Hypothalamus (tissue), 51 donors: ENCODE measurements at regions not wholly inside any gene's neighbourhood (a gene's known extent, or its start where the extent isn't known, plus 50 kb on each side); places are given as distances from the start of the nearest gene placed in this dataset.

Experiments used
- DNase-seq, 51 donors: peaks; one replicate each; lab custom pipeline; 2025; lab: John Stamatoyannopoulos, UW

DNA sequence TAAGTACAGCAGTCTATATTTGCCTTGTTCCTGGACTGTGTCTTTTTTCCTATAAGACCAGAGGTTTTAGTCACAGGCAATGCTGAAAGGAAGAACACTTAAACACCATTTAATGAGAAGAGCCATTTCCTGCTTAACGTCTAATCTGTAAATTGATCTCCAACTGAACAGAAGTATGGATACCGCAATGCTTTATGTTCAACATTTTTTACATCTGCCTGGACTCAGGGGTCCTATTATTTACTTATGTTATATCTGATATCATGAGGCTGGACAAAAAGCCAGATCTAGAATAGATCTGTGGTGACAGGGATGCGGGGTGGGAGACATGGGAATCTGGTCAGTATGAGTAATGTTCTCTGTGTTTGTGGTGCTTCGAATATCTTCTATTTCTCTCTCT is 334.6 kb upstream of the MPDZ start:
- DNase-seq = no peak

DNA sequence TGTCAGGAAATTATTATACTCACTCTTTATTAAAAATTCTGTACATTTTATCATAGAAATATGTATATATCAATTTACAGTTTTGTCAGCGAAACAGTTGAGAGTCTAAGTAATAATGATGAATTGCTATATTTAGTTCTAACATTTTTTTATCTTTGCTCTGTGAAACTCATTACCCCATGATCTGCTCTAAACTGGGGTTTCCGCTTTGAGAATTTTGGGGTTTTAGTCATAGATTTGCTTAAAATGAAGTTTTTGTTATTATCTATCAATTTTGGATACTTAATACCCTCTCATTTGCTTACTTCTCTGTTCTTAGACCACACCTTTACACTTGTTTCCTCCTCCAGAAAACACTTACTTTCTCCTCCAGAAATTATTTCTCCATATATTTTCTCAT is 333.8 kb upstream of the MPDZ start:
- no peak for DNase-seq

DNA sequence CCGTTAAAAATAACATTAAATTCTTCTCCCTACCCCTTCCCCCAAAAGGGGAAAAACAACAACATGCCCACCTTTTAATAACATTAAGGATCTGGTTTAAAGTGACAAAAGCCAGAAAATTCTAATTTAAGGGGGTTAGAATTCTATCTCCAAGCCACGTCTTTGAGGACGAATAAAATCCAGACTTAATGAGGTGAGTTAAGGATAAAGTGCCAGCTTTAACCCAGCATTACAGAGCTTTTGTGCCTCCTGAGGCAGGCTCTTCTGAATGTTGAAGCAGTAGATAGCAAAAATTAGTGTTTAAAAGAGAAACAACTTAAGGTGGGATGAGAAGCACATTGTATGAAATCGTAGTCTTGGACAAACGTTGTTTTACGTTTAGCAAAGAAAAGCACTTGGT is 329.0 kb upstream of the MPDZ start:
- peak in 1 of 51 donors; percentile 12 for DNase-seq

DNA sequence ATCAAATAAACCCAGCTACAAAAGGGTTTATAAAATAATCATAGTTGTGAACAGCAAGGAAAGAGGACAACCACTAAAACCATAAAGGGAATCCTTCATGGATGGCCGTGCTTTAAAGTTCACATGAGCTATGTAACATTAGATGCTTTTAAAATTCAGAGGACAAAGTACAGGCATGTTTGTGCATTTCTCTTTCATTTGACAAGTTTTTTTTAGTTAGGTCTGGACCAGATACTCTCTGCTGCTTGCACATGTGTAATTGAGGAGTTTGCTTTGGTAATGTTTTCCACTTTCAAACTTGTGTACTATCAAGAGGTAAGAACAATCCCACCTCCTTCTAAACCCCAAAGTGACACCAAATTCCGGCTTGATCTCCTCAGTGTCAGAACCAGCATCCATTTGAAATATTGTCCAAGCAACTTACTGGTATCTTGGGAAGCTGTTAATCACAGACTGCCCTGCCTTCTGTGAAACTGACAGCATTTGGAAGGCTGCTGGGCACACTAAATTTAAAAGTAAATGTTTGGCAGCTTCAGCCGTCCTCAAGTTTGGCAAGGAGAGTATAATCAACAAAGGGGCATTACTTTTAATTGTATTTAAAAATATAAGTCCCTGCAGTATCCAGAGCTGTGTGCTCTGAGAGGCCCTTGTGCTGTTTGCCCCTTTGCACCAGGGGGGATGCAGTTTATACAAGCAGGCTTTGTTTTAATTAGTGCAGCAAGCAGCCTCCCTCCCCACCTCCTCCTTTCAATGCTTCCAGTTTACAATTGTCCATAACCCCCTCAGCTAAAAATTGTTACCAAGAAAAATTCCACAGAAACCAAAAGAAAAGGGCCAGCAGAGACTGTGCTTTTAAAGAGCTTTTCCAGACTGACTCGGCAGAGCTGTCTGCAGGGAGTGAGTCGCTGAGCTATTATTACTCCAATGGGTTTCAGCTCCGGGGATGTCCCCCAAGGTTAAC is 328.3 kb upstream of the MPDZ start:
- DNase-seq = peak in 13 of 51 donors; percentile 1 to 67 (median 20)

DNA sequence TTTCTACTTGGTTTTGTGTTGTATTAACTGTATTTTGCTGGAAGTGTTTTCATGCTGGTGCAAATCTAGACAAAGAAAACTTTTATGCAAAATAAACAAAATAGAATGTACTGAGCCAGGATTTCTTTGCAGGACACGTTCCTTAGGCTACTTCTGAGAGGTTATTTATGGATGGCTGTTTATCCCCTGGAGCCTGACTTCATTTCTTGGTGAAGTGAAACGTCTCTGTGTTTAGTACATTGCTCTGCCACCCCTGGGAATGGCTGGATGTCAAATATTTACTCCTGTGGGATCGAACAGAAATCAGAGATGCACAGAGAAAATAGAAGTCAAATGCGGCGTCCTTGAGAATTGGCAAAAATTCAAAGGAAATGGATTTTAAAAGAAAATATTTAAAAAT is 327.1 kb upstream of the MPDZ start:
- no peak for DNase-seq

DNA sequence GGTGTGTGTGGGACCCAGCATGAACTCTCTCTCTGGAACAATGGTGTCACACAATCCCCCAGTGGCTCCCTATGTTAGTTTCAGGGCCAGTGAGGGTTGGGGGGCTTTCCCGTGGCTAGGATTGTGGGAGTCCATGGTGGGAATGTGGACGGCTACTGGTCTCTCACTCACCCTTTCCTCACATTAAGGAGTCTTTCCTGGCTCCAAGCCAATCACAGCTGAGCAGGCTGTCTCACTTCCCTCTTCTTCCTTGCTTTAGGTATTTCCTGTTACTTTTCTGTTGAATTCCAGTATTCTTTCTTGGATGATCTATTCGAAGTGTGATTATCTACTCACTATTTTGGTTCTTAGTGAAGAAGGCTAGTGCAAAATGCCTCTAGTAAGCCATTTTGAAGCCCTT is 324.4 kb upstream of the MPDZ start:
- no peak for DNase-seq

DNA sequence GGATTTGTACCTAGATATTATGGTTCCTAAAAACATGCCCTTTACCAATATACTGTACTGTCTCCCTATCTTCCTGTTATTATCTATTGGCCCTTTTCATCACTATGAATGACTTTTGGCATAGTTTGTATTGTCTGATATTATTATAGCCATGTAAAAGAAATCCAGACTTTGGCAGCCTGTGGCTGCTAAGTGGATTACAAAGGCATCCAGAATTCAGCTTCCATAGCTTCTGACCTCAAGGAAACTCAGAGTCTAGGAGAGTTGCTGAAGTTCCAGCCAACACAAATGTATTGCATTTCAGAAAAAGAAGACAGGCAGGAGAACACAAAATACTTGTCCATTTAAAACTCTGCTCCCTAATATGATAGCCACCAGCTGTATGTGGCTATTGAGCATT is 319.2 kb upstream of the MPDZ start:
- DNase-seq = no peak

DNA sequence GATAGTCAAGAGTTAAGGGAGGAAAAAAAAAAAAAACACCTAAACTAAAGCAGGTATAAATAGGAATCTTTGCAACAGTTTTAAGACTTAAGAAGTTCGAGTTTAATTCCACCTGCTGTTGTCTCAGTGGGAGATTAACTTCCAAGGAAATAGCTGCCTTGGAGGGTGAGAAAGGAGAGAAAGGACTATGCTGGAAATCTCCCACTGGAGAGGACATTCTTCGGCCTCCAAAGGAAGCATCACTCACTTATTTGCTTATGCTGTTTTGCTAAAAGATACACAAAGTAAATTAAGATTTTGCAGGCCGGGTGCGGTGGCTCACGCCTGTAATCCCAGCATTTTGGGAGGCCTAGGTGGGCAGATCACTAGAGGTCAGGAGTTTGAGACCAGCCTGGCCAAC is 317.9 kb upstream of the MPDZ start:
- no peak for DNase-seq

DNA sequence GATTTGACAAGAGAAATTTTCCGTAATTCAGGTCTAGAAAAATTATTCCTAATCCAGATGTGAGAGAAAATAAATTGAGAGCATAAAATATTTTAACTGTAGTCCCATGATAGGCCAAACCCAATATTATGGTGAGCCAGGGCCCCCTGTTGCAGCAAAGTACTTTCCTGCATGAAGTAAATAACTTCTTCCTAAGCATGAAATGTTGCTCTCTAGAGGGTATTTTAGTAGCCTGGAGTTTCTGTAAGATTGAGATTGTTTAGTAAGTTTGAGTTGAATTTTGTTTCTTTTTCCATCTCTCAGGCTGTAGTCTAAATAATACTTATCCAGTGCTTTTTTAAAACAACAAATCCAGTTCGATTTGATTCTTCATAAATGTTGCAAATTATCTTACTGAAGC is 317.5 kb upstream of the MPDZ start:
- no peak for DNase-seq

DNA sequence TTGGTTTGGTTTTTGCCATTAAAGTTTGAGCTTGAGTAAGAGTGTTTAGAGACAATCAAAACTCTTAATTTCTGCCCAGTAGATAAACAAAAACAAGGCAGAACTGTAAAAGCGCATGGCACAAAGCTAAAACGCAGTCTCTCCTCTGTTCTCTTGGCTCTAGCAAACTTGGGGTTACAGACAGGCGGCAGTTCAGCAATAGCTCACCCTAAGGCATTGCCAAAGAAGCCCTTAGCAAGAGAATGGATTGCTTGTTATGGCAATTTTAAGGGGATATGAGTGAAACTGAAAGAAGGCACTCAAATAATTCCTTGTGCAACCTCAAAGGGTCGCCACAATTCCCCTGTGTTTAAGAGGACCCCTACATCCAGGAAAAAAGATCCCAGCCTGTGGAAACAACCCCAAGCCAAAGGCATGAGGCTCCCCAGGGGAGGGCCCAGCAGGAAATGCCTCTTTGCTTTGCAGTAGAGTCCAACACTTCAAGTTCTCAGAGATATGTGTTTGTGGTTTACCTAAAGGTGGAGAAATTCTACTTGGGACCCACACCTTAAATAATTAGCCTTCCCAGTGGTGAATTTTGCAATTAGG is 317.0 kb upstream of the MPDZ start:
- no peak for DNase-seq

DNA sequence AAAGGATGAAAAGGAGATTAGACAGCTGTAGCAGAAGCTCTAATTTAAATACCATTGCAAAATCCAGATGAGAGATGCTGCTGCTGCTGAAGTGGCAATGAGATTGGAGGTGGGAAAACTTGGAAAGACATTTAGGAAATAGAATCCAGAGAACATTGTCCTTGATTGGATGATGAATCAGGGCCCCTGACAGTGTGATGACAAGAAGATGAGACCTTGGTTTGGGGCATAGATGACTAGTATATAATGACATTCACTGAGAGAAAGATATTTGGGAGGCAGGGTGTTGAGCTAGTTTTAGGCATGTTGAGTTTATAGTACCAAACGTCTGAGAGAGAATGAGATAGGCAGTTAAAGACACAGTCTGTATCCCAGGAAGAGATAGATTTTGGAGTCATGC is 311.5 kb upstream of the MPDZ start:
- DNase-seq = no peak

DNA sequence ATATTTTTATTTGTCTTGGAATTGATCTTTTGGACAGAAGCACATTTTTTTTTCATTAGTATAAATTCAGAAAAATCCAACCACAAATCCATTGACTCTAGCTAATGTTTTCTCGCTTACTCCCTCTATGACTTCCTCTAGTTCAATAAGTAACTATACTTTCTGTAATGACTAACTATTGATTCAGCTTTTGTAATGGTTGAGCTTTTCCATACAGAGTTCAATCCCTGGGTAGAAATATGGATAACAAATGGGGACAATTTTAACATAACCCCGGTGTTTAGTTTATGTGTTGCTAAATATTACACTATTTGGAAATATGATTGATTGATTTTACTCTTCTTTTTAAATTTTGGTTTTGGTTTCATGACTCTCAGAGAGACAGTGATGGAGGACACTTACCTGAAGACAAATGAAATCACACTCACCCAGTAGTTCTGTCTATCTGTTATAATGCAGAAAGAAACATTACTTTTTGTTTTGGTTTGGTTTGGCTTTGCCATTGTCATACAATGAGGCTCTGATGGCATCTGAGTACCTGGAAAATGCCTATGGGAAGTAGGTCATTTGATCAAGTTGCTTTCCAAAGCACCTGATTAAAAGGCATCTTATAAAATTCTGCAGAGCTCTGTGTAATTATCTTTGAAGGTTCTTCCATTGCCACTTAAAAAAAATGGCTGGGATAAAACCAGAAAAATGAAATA is 309.7 kb upstream of the MPDZ start:
- DNase-seq = no peak

DNA sequence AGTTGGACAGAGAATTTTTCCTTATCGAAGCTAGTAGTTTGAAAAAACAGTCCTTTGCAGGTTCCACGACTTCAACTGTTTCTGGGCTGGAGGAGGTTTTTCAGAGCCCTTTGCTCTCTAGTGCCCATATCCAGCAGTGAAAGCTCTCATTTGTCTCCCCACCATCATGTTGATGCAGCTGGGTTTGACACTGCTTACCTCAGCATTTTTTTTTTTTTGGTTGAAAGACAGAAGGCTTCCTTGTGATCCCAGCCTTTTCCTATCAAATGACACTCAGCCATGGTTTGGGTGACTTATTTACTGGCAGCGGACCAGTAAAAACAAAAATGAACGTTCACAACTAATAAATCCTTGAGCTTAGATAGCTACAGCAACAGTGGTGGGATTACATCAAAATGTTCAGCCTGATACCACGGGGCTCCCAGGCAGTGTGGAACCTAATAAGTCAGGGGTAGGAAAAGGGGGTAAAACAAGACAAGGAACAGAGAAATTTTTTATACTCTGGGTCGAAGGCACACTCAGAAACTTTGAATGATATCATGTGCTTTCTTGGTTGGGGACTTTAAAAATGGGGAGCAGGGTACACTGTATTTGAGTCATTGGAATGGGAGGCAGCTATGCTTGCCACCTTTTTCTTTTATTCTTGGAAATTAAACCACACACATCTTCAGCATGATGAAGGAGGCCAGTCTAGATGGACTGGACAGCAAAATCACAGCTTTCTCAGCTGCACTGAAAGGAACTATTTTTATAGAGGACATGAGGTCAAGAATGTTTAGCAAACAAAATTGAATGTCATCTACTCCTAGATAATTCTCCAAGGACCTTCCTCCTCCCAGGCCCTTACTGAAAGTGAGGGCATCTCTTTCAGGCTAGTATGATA is 308.9 kb upstream of the MPDZ start:
- peak in 10 of 51 donors; percentile 6 to 79 (median 24) for DNase-seq

DNA sequence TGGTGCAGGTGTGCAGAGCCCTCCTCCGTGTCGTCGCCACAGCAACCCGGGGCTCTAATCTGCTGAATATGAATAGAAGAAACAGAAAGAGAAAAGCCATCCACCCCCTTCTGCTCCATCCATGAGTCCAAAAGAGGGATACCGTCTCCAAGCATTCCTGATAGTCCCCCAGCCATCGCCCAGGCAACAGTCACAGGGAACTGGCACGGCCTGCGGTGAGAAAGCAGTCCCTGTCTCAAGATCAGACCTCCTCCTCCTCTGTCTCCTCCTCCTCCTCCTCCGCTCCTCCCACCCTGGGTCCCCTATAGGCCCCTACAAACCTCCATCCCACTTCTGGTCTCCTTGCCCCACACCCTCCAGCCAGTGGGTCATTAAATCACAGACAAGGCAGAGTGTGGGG is 308.1 kb upstream of the MPDZ start:
- DNase-seq = peak in 36 of 51 donors; percentile 3 to 79 (median 47)

DNA sequence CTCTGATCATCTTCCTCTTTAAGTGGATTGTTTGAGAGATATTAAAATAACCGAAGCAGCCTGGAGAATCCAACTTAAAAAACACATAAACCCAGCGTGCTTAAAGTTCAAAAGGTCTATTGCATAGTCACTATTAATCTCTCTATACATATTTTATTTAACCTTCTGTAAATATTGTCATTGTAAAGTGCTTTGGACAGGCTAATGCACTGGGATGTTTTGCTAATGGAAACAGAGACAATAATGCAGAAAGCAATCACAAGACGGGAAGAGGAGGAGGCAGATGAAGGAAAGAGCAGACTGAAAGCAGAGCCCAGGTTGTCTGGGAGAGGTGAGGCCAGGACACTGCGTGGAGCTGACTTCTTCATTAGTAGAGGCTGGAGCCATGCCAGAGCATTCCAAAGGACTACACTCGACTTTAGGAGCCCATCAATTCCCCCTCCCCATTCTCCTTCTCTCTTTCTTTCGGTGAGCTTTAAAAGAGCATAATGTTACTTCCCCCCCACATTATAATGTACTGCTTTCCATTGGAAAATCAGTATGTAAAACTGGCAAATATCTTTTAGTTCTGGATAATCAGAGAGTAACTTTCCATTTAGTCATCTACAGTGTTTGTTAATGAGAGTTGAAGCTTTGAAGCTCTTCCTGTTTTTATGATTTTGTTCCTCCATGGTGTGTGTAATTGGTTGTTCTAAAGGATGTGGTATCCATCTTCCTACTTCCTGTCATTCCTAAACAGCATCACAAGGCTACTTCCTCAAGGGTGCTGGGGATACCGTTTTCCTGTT is 307.3 kb upstream of the MPDZ start:
- DNase-seq = peak in 4 of 51 donors; percentile 2 to 70 (median 4)

DNA sequence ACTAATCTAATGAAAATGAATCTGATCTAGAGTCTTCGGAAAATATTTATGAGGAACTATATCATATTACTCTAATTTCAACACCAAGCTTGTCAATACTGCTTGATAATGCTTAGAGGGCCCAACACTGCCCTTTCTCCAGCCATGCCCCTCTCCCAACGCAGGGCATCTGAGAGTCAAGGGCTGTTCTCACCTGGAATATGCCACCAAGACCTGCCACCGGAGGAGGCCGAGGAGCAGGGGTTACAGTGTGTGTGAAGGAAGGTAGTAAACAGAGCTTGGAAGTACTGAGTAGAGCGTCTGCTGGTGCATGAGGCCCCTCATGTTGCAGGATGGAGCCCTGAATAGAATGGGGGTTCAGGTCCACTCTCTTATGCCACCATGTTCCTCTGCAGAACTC is 301.3 kb upstream of the MPDZ start:
- DNase-seq = no peak

DNA sequence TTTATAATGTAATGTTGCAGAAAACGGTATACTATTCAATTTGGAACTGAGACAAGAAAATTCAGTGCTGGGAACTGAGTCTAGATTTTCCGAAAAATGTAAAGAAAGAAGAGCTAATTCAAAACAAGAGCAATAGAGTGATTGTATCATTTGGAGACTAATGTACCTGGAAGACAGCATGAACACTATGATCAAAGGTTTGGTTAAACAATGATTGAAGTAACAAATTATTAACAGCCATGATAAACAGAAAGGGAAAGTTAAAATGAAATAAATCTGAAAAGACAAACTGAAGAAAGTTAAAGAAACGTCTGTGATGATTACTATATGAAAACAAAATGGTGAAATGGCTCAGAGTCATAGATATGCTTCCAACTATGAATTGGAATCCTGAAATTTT is 300.6 kb upstream of the MPDZ start:
- DNase-seq = no peak

DNA sequence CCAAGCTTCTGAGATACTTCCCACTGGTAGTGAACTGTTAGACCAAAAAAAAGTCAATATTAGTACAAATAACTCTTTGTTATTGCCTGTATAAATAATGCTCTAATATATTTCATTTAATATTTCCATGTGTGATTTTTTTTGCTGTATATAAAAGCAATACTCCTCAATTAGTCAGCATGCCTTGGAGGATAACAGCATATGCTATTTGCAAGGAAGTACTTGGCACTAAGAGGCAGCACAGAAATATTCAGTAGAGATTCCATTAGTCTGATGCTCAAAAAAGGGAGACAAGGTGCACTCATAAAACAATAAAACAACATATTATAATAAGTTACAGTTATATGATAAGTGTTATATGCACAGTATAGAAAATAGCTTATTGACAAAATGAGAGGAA is 296.6 kb upstream of the MPDZ start:
- DNase-seq = no peak

DNA sequence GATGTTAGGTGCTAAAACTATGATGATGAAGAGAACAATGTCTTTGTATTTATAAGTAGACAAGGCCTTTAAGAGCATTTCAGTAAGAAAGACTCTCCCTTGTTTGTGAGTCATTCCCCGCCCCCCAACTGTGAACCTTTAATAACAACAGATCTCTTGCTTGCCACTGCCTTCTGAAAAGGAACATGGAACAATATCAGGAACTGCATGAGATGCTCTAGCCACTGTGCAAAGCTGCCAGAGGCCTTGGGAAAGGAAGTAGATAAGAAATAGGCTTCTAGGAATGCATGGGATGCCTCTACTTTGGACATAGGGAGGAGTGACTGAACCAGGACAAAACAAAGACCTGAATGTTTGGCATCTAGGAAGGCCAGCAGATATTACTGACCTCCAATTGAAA is 296.1 kb upstream of the MPDZ start:
- DNase-seq = no peak
